Keratinocyte (primary cell): ENCODE measurements at regions not wholly inside any gene's neighbourhood (a gene's known extent, or its start where the extent isn't known, plus 50 kb on each side); places are given as distances from the start of the nearest gene placed in this dataset.

Source experiments
- DNase-seq: peaks from one replicate; pipeline ENCODE4 v3.0.0-alpha.2; 2011; ENCODE audit warnings: low read depth, missing footprints, low spot score
- FAIRE-seq: peaks from 2 replicates; lab custom pipeline; 2011; peaks lifted over from hg19 to GRCh38; lab: Jason Lieb, UNC
- H2AFZ ChIP-seq: 2 replicates; pipeline ENCODE4 v1.6.0; 2012; ENCODE audit warnings: low read length, control low read depth, inconsistent platforms; ENCODE audit not compliant: control insufficient read depth
- H3K27ac ChIP-seq: 2 replicates; pipeline ENCODE4 v1.5.1; 2011; ENCODE audit warnings: low read length; ENCODE audit not compliant: control insufficient read depth, insufficient read depth
- H3K27me3 ChIP-seq: 3 replicates; pipeline ENCODE4 v1.6.0; 2011; ENCODE audit warnings: low read length; ENCODE audit not compliant: control insufficient read depth, insufficient read depth; ENCODE audit errors: extremely low read depth
- H3K36me3 ChIP-seq, 2 experiments: 2 replicates in 1 of 2; 3 replicates in 1 of 2; pipeline ENCODE4 v1.5.1; 2011; ENCODE audit warnings: low read length in 2 of 2, mild to moderate bottlenecking in 1 of 2; ENCODE audit not compliant: control insufficient read depth in 2 of 2, insufficient read depth in 2 of 2; ENCODE audit errors: extremely low read depth in 1 of 2
- H3K4me1 ChIP-seq: 3 replicates; pipeline ENCODE4 v1.5.1; 2011; ENCODE audit warnings: low read length; ENCODE audit not compliant: control insufficient read depth, insufficient read depth; ENCODE audit errors: extremely low read depth
- H3K4me2 ChIP-seq: 3 replicates; pipeline ENCODE4 v1.6.0; 2011; ENCODE audit warnings: low read depth, low read length; ENCODE audit not compliant: control insufficient read depth, insufficient read depth; ENCODE audit errors: extremely low read depth
- H3K4me3 ChIP-seq, 3 experiments: fragments of 200-600 bp in 1 of 3; sonication (generic) in 1 of 3; 2 replicates in 2 of 3; 3 replicates in 1 of 3; pipeline ENCODE4 v1.5.1; 2011 to 2016; ENCODE audit warnings: low read length in 3 of 3, mild to moderate bottlenecking in 3 of 3, control low read depth in 2 of 3, inconsistent platforms in 1 of 3, low read depth in 1 of 3, mixed read lengths in 1 of 3, mixed run types in 1 of 3, moderate library complexity in 1 of 3; ENCODE audit not compliant: control insufficient read depth in 2 of 3, insufficient read depth in 2 of 3; ENCODE audit errors: extremely low read depth in 1 of 3
- H3K79me2 ChIP-seq: 2 replicates; pipeline ENCODE4 v1.6.0; 2012; ENCODE audit warnings: low read length; ENCODE audit not compliant: control insufficient read depth, insufficient read depth
- H3K9ac ChIP-seq: 3 replicates; pipeline ENCODE4 v1.6.0; 2011; ENCODE audit warnings: low read length; ENCODE audit not compliant: control insufficient read depth, insufficient read depth; ENCODE audit errors: extremely low read depth
- H3K9me1 ChIP-seq: 3 replicates; pipeline ENCODE4 v1.6.0; 2011; ENCODE audit warnings: low read length; ENCODE audit not compliant: control insufficient read depth, insufficient read depth; ENCODE audit errors: extremely low read depth
- H3K9me3 ChIP-seq: 2 replicates; pipeline ENCODE4 v1.5.1; 2012; ENCODE audit warnings: low read depth, low read length; ENCODE audit not compliant: control insufficient read depth
- H4K20me1 ChIP-seq: 3 replicates; pipeline ENCODE4 v1.6.0; 2011; ENCODE audit warnings: low read length; ENCODE audit not compliant: control insufficient read depth, insufficient read depth; ENCODE audit errors: extremely low read depth
- CTCF ChIP-seq, 3 experiments: IDR thresholded peaks in 1 of 3; conservative IDR thresholded peaks in 1 of 3; optimal IDR thresholded peaks in 1 of 3; 2 replicates in 2 of 3; 3 replicates in 1 of 3; pipeline versions ENCODE3 to v1.5.1; 2011; ENCODE audit warnings: low read length in 3 of 3, mild to moderate bottlenecking in 3 of 3, moderate library complexity in 2 of 3, control low read depth in 1 of 3, inconsistent platforms in 1 of 3; ENCODE audit not compliant: insufficient read depth in 2 of 3; ENCODE audit errors: extremely low read depth in 1 of 3
- EZH2 ChIP-seq: IDR thresholded peaks from one replicate; pipeline ENCODE4 v1.6.1; 2012; ENCODE audit warnings: inconsistent platforms, mild to moderate bottlenecking, low read length, moderate library complexity
- dilution Hi-C: fragments of 300-500 bp; cut with MboI; formaldehyde crosslinking; loops from one replicate; pipeline ENCODE4 v1.7.0; 2020; ENCODE audit warnings: low sequenced_read_pairs; ENCODE audit not compliant: extremely low pct_ligation_motif_present

- H4K20me1 ChIP-seq = no peaks in the 10 kb centered on the region
- no peak for TF ChIP-seq EZH2
- TF ChIP-seq CTCF (optimal IDR thresholded peaks at IDR 0.05 in 1 of 3, IDR thresholded peaks at IDR 0.05 in 1 of 3, conservative IDR thresholded peaks at IDR 0.05 in 1 of 3; ENCODE audit: extremely low read depth in 1 of 3, insufficient read depth in 2 of 3, low read length in 3 of 3) = no peak
- H3K4me3 ChIP-seq = no peak overlapping the region
- peaks cover 2% of the 10 kb centered on the region for H3K9me3 ChIP-seq
- no peaks in the 10 kb centered on the region for H3K79me2 ChIP-seq
- no peak for FAIRE-seq
- H3K36me3 ChIP-seq = no peaks in the 10 kb centered on the region
- no peak overlapping the region for H3K4me2 ChIP-seq
- H2AFZ ChIP-seq = no peak overlapping the region
- H3K9ac ChIP-seq = no peak overlapping the region
- dilution Hi-C loops = no loop called here
- H3K4me1 ChIP-seq = no peaks in the 10 kb centered on the region
- H3K27me3 ChIP-seq = no peaks in the 10 kb centered on the region
- DNase-seq = no peak
- no peak overlapping the region for H3K27ac ChIP-seq
- H3K9me1 ChIP-seq = no peaks in the 10 kb centered on the region
These were observed 825.4 kb downstream of the DCDC2C start for GRCh38 chr2:4528773-4529172.

GRCh38 chr2:4529738-4530137 is 826.4 kb downstream of the DCDC2C start:
- DNase-seq = no peak
- H3K79me2 ChIP-seq = no peaks in the 10 kb centered on the region
- H3K4me3 ChIP-seq = no peak overlapping the region
- dilution Hi-C loops = no loop called here
- no peak overlapping the region for H2AFZ ChIP-seq
- H3K27ac ChIP-seq = no peak overlapping the region
- no peaks in the 10 kb centered on the region for H3K9me1 ChIP-seq
- no peak for FAIRE-seq
- H3K9me3 ChIP-seq = peaks cover 2% of the 10 kb centered on the region
- no peaks in the 10 kb centered on the region for H4K20me1 ChIP-seq
- no peaks in the 10 kb centered on the region for H3K4me1 ChIP-seq
- H3K9ac ChIP-seq = no peak overlapping the region
- H3K4me2 ChIP-seq = no peak overlapping the region
- no peaks in the 10 kb centered on the region for H3K27me3 ChIP-seq
- TF ChIP-seq CTCF (optimal IDR thresholded peaks at IDR 0.05 in 1 of 3, IDR thresholded peaks at IDR 0.05 in 1 of 3, conservative IDR thresholded peaks at IDR 0.05 in 1 of 3; ENCODE audit: extremely low read depth in 1 of 3, insufficient read depth in 2 of 3, low read length in 3 of 3) (no peak), EZH2 (no peak)
- H3K36me3 ChIP-seq = no peaks in the 10 kb centered on the region
